Stimulated activated CD8-positive, alpha-beta memory T cell treated with anti-CD3 and anti-CD28 coated beads, Interleukin-7, amount 100 ng/mL, for 48 hours (primary cell): ENCODE measurements at regions not wholly inside any gene's neighbourhood (a gene's known extent, or its start where the extent isn't known, plus 50 kb on each side); places are given as distances from the start of the nearest gene placed in this dataset.

Experiments used
- DNase-seq, 2 donors: peaks; one replicate each; pipeline ENCODE4 v3.0.0-alpha.2; 2020; ENCODE audit warnings: low read depth in 1 of 2; ENCODE audit errors: extremely low read depth in 1 of 2

DNA sequence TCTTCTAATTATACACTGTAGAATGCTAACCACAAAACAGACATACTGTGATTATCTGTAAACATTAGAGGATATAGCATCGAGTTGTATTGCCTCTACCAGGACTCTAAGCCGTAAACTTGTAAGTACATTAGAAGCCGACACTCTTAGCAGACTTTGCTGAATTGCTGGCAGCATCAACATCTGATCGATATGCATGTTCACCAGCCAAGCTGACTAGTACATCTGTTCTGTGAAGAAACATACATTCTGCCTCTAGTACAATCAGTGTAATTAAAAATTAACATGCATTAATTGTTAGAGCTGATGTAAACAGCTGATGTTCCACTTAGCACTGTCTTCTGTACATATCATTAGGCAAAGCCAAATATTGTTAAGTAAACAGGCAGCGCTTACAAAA lies 502.2 kb downstream of the NR4A2 start:
- DNase-seq = no peak

DNA sequence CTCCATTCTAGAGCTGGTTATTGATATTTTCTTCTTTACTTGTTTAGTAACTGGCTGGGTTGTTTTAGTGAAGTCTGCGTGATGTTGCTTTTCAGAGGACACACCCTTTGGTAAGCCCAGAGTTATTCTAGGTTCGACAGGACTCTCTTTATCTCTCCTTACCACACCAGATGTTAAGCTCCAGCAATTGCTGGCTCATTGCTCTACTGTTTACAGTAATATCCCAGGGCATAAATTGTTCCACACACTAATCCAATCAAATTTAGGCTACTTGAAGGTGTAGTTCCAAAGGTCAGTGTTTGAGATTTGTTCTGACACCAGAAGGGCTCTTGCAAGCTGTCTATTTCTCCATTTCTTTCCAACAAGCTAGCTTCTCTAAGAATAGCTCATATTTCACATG lies 506.6 kb downstream of the NR4A2 start:
- no peak for DNase-seq

DNA sequence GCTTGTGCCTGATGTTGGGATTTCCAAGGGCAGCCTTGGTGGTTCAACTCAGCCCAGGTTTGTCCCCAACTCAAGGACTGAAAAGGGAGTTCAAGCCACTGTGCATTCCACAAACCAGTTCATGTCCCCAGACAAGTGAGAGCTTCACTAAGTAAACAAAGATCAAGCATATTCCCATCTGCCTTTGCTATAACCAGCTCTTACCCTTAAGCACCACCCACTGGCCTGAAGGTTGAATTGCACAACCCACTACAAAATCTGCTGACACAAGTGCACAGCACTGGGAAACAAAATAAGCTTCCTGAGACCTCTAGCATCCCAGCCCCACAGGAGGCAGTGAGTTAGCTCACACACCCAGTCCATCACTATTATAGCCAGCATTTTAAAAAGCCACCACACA lies 516.7 kb downstream of the NR4A2 start:
- DNase-seq = no peak

DNA sequence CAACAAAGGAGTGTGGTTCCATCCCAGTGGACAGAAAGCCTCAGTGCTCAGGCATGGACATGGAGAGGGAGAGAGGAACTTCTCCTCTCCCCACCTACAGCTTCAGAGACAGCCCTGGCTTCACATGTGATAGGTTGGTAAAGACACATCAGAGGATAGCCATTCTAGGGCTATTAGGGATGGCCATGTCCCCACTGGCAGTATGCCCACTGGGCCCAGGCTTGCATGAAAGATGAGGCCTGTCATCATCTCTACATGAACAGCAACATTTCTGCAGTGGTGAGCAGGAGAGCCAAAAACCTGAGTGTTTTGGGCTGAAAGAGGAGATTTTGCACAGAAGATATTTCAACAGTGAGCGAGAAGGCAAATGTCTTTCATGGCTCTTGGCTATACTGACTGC lies 517.2 kb downstream of the NR4A2 start:
- no peak for DNase-seq

GRCh38 chr2:155810411-155810810 lies 522.1 kb downstream of the NR4A2 start:
- no peak for DNase-seq

- no peak for DNase-seq
Measured at GRCh38 chr2:155802888-155803287, 529.6 kb downstream of the NR4A2 start.

DNA sequence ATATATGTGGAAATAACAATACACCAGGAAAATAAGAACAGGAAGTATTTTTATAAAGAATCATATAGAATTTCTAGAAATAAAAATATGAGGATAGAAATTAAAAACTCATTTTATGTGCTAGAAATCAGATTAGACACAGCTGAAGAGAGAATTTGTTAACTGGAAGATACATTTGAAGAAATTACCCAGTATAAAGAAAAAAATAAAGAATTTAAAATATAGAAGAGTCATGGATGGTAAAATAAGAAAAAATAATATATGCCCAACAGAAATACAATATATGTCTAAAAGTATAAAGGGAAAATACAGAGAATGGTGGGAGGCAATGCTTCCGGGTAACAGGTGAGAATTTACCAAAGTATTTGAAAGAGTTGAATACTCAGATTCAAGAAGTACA lies 539.9 kb downstream of the NR4A2 start:
- no peak for DNase-seq

- no peak for DNase-seq
Measured at GRCh38 chr2:155770516-155770915, 562.0 kb downstream of the NR4A2 start.

- DNase-seq = no peak
Measured at GRCh38 chr2:155766342-155767115, 566.0 kb downstream of the NR4A2 start.

- no peak for DNase-seq
Measured at GRCh38 chr2:155755481-155755880, 577.0 kb downstream of the NR4A2 start.

GRCh38 chr2:155748131-155748530 lies 584.4 kb downstream of the NR4A2 start:
- DNase-seq = no peak

GRCh38 chr2:155747531-155747930 lies 585.0 kb downstream of the NR4A2 start:
- no peak for DNase-seq

GRCh38 chr2:155733091-155733853 lies 599.2 kb downstream of the NR4A2 start:
- no peak for DNase-seq

DNA sequence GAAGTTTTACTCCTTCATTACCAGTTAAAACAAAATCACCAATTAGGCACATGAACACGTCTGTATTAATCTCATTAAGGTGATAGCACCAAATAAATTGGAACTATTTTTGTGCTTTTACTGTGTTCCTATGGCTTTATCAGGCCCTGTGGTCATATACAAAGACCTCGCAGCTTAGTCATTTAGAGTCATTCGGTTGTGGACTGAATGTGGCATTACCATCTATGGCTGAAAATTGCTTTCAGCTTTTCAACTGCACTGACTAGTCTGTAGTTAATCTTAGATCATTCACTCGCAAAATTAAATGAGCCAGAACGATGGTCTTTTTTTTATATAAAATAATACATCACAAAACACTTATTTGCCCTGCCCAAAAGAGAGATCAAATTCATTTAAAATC lies 601.7 kb downstream of the NR4A2 start:
- DNase-seq = no peak

DNA sequence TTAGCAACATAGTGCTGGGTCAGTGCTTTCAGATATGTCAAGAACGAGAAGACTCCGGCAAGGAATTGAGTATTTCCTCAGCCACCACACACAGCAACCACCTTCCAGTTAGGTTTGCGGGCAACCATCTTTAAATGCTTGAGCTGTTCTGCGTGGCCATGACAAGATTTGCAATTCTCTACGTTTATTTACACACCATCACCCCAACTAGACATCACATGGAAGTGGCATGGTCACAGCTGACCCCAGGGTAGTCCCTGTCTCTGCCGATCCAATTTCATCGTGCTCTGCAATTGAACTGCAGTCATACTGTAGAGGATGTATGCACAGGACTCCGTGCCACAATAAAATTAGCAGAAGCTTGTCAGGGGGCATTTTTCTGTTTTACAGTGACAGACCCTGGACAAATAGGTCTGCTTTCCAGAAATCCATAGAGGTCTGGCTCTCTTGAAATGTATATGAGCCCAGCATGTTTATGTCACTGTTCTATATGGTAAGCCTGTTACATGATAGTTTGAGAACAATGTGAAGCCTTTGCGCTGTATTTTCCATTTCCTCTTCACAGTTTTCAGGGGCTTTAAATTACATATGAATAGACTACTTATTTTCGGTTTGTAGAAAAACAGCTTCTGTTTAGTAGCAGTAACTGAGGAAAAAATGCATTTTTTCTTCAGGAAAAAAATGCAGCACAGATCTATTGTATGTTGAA lies 605.2 kb downstream of the NR4A2 start:
- DNase-seq = no peak

- no peak for DNase-seq
Measured at GRCh38 chr2:155722290-155722689, 610.2 kb downstream of the NR4A2 start.

DNA sequence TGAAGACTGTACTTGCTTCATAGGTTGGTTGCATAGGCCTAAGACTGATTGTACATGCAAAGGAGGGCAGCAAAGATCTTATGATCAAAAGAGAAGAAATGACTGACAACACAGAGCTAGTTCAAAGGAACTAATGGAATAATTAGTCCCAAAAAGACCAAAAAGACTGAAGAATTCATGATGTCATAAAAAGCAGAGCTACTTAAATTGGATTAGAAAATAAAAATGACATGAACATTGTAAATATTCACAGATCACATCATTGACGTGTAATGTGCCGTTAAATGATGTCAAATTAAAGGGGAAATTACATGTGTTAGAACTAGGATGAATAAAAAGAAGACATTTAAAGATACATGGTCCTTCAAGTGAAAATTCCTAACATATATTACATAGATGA lies 616.8 kb downstream of the NR4A2 start:
- no peak for DNase-seq

DNA sequence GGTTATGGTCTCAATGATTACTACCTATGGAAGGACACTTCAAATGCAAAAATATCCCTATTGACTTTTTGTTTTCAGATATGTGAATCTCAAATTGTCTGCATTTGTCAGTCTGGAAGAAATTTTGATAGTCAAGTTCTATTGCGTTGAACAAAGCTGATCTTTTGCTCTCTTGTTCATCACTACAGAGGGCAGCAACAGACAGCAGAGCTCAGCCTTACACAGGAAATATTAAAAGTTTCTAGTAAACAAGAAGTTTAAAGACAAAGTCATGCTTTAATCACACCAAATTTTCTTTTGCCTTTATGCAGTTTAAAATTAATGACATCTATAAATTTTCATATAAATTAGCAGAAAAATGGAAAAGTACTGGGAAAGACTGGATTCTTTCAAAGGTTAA lies 617.5 kb downstream of the NR4A2 start:
- DNase-seq = no peak

DNA sequence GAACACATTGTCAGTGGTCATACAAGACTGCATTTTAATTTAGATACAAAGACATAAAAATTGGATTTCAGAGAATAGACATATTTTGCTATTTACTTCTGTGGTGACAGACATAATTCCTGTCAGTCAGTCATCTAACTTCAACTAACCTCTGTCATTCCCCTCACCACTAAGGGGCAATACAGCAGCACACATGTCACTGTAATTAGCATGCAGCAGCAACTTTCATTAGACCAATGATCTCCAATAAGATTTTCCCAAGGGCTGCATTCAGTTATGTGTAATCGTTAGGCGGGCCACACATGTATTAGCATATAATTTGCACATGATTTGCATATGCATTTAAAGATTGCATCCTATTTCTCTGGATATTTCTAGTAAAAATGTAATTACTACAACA lies 624.5 kb downstream of the NR4A2 start:
- DNase-seq = no peak

DNA sequence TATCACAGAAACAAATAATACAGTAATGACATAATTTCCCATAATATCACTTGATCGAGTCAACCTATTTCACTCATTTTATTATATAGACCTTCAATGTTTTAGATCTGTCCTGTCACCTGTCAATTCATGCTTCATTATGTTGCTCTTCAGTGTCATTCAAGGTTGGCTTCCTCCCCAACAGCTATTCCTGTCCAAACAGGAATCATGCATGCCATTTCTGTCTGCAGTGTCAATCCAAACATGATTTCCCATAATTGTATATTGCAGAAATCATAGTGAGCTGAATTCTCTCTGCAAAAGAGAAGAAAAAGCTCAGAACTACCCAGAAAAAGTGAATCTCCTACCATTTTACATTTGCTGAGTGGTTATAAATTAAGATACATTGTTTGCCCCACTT lies 628.6 kb downstream of the NR4A2 start:
- no peak for DNase-seq

GRCh38 chr2:155703048-155703447 lies 629.5 kb downstream of the NR4A2 start:
- DNase-seq = no peak

DNA sequence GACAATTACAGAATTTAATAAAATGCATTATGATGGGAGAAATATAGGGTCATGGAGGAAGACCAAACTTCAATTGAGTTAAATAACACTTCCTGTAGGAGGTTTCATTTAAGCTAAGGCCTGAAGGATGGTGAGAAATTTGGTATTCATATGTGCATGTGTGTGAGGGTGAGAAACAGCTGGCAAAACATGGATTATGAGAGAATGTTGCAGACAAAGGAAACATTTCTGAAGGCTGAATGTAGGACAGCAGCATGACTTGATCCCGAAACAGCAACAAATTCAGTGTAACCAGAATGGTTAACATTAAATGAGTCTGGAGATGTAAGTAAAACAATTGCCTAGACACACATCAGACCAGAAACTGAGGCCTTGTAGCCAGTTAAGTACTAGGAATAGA lies 630.8 kb downstream of the NR4A2 start:
- no peak for DNase-seq
